T-helper 1 cell (primary cell): ENCODE measurements at regions not wholly inside any gene's neighbourhood (a gene's known extent, or its start where the extent isn't known, plus 50 kb on each side); places are given as distances from the start of the nearest gene placed in this dataset.
"Not testable (repeated sequence)": the region's sequence is repeated elsewhere in the genome, so short reads cannot be mapped to it uniquely, and the experiment has no call there.

Source experiments
- DNase-seq, 5 donors: peaks; one replicate each; pipeline ENCODE4 v3.0.0-alpha.2; 2012 to 2020

DNA sequence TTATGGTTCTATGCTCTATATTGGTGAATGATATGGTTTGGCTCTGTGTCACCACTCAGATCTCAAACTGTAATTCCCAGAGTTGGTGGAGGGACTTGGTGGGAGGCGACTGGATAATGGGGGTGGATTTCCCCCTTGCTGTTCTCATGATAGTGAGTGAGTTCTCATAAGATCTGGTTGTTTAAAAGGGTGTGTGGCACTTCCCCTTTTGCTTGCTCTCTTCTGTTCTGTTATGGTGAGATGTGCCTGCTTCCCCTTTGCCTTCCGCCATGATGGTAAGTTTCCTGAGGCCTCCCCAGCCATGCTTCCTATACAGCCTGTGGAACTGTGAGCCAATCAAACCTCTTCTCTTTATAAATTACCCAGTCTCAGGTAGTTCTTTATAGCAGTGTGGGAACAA, 446.6 kb upstream of the PDE3A start:
- not testable (repeated sequence) for DNase-seq

DNA sequence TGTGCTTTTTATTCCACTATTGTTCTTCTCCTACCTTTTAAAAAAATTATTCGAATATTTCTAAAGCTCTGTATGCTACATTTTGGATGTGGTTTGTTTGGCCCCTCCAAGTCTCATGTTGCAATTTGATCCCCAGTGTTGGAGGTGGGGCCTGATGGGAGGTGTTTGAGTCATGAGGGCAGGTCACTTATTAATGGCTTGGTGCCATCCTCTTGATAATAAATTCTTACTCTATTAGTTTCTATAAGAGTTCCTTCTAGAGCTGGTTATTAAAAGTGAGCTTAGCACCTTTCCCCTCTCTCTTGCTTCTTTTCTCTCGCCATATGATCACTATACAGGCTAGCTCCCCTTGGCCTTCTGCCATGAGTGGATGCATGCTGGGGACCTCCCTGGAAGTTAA, 445.6 kb upstream of the PDE3A start:
- DNase-seq: no peak

DNA sequence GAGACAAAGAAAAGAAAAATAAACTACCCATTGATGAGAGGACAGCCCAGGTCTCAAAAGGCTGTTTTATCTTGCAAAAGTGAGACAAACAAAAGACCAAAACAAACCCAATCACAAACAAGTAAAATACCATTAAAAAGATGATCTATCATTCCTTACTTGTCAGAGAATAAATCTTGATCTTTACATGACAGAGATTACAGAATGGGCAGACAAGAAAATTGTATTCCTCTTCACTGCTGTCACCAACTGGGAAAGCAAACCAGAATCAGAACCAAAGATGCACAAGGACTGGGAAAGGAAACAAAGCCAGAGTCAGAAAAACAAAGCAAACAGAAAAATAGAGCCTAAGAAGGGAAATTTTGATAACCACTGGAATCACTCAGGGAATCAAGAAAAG, 444.0 kb upstream of the PDE3A start:
- no peak for DNase-seq

DNA sequence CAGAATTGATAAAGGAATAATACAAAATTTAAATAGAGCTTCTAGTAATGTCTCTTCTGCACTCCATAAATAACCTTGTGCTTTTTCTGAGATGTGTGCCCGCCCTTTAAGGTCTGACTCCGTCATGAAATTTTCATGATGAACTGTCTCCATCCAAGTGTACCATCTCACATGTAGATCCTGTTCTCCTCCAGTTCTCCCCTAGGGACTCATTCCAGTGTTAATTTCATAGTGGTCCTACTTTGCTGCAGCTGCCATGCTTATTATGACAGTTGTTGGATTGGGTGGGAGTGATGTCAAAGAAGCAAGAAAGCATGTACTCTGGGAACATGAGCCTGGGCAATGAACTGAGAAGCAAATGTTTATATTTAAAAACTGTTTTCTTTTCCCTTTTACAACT, 442.5 kb upstream of the PDE3A start:
- DNase-seq: no peak

DNA sequence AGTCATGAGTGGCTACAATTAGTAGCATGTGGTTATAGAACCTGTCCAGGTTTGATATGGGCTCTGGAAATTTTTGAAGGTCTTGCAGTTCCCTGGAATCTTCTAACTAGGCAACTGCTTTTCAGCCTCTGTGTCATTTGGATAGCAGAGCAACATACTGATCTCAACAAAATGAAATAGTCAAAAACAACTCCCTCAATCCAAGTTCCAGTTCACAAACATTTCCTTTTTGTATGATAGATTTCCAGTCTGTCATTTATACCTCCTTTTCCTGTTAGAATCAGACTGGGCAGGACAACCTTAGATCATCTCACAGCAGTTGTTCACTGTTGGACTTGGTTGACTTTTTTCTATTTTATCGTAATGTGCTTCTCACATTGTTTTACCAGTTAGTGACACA, 442.1 kb upstream of the PDE3A start:
- DNase-seq: no peak

DNA sequence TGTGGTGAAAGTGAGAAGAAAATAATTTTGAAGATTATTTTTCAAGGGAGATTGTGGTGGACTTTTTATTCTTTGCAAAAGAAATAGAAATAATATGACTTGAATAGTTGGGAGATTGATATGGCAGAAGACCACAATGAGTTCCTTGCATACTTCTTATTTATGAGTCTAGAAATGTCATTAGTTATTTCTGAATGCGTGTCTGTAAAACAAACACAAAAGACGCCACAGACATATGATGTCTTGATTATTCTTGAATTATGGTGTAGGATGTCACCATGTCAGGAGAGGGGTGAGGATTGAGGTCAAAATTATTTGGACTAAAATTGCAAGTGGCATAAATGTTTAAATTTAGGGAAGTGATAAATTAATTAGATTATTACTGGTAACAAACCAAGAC, 440.7 kb upstream of the PDE3A start:
- DNase-seq: no peak

DNA sequence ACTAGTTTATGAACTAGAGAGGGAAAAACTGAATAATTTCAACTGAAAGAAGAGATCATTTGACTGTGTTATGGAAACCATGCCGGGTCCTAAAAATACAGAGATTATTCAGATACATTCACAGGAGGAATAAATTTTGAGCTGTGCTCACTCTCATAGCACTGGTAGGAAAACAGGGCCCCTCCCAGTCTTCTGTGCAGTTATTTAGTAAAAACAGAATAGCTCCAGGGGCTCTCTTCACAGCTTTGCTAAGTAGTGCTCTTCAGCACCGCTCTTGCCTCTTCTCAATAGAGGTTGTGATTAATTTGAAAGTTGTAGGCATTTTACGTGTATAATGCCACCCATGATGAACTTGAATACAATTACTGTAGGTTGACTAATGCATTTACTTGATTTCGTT, 435.9 kb upstream of the PDE3A start:
- DNase-seq: no peak

DNA sequence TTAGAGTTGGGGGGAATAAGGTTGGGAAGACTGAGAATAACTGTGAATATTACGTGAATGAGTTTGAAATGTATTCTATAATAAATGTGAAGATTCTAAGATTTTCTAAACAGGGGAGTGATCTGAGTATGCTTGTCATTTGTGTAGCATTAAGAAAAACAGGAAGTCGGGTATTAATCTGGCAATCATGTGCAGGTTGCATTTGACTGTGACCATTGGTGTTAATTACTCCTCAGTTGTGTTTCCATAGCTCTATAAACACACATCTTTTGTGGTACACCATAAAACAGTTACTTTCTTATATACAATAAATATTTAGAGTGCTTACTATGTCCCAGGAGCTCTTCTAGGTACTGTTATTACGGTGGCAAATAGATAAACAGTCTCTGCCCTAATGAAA, 434.4 kb upstream of the PDE3A start:
- no peak for DNase-seq

DNA sequence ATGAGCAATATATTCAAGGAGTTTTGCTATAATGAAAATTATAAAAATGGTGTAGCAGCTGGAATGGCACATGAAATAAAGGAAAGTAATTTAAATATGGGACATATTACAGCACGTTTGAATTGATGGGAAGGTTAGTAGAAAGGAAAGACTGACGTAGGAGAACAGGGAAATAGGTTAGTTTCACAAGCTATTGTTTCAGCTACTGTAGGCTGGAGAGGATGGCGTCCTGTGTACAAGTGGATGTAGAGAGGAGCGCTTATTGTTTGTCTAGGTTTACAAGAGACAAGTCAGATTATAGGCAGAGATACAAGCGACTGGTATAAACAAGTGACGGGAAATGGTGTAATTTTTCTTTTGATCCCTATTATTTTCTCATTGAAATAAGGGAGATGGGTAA, 431.2 kb upstream of the PDE3A start:
- DNase-seq: no peak

DNA sequence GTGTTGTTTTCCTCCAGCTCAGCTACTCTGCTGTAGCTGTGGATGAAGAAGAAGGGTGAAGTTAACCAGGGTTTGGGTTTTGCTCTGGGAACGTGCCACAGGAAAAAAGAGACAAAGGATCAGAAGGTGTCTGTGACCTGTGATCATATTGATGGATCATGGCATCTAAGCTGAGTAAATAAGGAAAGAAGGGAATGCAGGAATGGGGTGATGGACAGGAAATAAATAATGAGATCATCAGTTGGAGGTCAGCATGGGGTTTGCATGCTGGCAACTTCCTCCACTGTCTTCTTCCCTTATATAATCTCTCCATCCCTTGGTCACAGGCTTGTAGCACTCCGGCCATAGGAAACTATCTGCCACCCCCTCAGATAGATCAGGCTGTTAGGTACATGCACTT, 430.3 kb upstream of the PDE3A start:
- no peak for DNase-seq

DNA sequence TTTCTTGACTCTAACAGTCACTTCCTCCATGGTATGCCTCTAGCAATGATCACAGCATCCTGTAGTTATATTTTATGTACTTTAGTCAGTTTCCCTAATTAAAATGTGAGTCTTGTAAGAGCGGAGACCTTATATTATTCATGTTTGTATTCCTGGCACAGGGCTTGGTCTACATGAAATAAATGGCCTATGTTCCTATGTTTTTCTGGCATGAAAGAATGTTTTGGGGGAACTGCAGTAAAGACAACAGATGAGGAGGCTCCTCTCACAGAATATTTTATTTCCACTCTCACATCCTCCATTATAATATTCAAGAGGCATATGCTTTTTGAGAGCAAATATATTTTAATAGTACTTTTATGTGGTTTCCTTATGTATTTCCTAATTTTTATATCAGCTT, 429.8 kb upstream of the PDE3A start:
- DNase-seq: no peak

DNA sequence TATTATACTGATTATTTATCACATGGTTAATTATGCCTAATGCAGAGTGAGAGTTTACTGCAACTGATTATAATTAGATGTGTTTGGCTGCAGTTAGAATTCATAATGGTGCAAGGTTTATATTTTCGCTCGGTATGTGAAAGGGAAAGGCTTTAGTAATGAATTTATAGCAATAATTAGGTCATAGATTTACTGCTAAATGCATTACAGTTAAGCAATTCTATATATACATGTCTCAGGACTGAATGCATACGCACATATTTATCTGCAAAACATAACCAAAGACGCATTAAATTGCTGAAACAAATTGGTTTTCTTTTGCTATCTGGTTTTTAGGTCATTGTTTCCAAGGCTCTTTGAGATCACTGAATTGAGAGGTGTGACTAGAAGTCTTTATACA, 428.1 kb upstream of the PDE3A start:
- DNase-seq: no peak

DNA sequence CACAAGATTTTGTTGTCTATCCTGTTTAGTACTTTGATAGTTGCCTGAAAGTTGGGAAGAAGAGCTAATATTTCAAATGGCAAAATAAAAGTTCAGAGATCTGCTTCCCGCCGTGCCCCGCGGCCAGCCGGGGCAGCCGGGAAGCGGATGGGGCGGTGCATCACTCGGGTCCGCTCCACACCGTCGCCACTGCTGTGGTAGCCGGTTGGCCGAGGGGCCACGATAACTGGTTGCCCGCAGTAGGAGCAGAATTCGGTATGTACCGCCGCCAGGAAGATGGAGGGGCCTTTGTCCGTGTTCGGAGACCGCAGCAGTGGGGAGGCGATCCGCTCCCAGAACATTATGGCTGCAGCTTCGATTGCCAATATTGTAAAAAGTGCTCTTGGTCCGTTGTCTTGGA, 427.2 kb upstream of the PDE3A start:
- DNase-seq: no peak

DNA sequence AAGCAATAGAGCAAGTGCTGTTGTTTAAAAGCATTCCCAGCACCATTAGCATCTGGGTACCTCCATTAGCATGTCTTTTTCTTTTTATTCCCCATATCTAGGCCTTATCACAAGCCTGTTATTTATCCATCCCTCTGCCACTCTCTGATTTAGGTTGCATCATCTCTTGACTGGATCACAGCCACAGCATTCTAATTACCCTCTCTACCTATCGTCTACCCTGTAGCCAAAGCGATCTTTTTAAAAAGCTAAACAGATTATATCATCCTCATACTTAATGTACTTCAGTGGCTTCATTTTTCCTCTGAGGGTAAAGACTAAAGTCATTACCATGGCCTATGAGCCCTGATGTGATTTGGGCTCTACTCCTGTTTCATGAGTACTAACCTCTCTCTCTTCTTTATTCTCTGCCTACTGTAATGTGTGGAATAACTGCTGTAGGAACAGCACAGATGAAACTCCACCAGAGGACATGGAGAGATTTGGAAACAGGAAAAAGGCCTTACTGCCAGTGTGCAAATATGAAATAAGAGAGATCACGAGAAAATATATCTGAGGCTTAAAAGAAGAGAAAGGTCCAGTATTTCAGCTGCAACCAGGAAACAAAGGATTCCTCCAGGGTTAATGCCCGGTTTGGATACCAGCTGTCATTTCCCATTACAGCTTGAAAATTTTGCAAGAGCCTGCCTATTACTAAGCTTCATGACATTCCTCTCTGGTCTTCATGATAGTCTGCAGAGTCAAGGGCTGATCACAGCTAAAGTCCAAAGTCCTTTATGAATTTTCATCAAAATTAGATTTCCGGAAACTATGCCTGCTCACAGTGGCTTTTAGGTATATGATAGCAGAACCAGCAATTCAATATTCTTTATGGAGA, 422.5 kb upstream of the PDE3A start:
- no peak for DNase-seq

DNA sequence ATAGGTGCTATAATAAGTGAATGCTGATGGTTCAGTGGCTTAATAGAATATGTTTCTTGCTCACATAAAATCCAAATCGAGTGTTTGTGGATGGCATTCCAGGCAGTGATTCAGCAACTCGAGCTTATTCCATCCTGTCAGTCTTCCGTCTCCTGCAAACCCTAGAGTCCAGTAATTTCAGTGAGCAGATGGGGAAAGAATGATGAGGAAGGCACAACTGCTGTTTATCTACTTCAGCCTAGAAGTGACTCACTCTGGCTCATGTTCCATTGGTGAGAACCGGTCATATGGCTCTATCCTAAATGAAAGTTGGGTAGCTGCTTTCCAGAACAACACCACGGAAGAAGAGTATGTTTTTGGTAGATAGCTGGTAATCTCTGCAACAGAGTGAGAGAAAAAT, 421.8 kb upstream of the PDE3A start:
- DNase-seq: no peak

DNA sequence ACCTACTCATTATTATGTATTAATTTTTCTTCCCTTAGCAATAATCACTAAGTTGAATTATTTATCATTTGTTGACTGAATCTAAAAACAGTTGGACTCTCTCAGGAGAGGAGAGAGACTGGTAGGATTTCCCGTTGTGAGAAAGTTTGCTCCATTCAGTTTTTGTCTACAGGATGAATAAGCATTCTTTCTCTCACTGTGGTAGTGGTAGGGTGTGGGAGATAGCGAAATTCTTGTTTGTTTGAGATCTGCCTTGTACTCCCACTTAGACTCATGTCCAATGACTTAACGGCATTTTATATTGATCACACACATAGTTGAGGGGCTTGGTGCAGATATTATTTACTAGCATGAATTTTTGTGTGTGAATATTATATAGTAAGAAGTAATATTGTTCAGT, 421.0 kb upstream of the PDE3A start:
- DNase-seq: no peak

DNA sequence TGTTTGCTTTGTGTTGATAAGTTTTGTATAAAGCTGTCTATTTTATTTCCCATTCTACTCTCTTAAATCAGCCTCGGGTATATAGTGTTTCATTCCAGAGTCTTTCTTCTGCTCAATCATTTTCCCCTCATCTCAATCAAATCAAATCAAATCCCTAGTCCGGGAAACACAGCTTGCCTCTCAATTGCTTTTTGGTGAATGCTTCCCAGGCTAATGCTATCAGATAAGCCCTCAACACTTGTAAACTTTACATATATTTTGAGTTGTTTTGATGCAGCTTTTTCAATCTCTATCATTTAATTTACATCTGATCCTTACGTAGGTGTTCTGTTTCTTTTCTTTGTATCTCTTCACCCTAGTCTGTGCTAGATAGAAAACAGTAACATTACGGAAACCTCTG, 416.7 kb upstream of the PDE3A start:
- DNase-seq: no peak

DNA sequence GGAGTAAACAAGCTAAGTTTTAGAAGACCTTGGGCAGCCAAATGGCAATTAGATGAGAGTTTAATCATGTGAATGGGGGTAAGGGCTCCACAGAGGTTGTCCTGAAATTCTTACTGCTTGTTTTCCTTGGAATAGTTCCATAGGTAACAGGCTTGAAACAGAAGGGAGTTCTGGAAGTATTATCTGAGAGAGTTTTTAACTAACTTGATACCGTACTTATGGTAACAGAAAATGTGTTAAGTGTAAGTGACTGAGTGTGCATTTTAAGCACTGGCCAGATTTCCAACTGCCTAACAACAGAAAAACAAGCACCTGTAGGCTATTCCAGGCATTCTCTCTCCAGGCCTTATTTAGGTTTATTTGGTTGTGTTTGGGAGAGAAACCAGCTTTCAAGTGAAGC, 414.6 kb upstream of the PDE3A start:
- no peak for DNase-seq

DNA sequence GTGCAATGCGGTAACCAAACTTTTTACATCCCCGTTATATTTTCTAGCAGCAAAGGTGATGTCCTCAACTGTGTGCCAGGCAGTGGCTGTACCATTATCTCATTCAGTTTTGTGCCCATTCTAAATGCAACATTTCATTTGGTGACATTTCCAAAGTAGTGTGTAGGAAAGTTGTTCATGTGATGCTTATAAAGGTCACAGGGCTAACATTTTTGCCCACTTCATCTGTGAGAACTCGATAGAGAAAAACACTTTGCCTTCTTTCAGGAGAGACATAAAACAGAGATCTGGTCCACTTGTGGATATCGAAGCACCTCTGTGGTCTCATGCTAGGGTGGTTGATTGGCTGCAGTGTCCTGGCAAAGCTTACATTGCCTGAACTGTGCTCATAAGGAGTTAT, 414.2 kb upstream of the PDE3A start:
- no peak for DNase-seq

DNA sequence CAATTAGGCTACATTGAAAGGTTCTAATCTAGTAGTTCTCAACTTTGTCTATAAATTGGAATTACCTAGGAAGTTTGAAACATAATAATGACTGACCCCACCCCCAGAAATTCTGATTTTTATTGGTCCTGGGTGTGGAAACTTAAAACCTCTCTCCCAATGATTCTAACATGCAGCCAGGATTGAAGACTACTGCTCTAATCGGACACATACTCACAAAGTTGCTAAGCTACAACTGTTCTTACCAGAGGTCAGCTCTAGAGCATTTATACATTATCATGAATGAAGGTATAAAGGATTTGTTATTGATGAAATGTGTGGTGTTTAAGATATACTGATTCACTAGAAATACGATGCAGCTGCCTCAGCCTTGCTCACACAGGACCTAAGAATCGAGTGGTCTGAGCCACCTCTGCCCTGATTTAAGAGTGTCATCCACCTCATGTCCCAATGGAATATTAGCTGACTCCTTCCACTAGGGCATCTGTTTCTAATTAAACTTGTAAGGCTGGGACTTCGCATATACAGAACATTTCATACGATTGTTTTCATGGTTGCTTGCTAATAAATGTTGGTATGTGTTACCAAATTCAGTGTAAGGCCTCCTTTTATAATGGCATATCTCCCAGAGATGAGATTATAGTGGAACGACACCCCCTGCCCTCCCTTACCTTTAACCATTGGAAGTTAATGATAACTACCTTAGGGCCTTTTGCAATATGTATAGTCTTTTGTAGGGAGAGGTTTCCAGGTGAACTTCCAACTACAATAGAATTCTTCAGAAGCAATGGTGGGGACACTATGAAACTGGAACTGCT, 410.8 kb upstream of the PDE3A start:
- DNase-seq: no peak

DNA sequence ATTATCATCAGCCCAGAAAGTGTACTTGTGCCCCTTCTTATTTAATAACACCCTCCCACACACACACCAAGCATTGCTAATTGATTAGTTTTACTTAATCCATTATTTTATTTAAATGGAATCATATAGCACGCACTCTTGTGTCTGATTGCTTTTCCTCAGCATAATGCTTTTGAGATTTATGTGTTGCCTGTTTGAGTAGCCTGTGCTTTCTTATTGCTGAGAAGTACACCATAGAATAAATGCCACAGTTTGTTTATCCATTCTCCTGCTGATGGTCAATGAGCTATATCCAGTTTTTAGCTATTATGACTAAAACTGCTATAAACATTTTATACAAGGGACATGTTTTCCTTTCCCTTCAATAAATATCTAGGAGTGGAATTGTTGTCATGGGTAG, 409.9 kb upstream of the PDE3A start:
- no peak for DNase-seq

DNA sequence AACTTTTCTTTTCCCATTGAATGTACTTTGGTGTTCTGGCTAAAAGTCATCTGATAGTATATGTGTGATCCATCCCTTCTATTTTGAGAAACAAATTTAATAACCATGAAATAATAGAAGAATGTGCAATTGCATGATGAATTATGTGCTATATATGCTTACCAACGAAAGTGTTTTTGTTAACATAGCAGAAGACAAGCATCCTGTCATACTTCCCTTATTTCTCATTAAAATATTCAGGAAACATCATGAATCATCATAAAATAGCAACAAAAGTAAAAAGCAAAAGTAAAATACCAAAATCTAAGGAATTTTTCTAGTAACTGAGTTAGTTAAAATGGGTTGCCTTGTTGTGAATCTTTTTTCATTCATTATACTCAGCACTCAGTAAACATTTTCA, 409.0 kb upstream of the PDE3A start:
- DNase-seq: no peak

DNA sequence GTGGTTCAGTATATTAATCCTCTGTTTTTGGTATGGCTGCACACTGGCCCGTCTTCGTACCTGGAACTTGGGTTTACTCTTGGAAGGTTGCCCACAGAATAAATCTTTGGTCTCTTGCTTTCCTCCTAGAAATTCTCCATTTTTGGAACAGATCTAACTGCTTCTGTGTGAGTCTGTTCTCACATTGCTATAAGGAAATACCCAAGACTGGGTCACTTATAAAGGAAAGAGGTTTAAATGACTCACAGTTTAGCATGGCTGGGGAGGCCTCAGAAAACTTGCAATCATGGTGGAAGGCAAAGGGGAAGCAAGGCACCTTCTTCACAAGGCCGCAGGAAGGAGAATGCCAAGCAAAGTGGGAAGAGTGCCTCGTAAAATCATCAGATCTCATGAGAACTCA, 407.8 kb upstream of the PDE3A start:
- no peak for DNase-seq

DNA sequence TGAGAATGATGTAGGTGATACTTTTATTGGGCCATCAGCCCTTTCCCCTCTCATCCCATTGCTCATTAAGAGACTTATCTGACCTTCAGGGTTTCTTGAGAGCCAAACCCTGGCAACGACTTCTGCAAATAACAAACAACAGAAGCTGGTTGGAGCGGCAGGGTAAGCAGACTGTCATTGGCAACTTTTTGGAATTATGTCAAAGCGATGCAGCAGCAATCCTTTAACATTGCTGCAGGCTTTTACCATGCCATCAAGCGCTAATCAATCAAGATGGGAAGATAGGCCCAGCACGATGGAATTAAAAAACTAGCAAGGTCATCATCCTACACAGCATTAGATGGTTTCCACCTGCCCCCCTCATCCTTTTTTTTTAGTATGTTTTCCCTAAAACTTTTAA, 406.1 kb upstream of the PDE3A start:
- DNase-seq: no peak
